ENCODE measurements at regions not wholly inside any gene's neighbourhood (a gene's known extent, or its start where the extent isn't known, plus 50 kb on each side); places are given as distances from the start of the nearest gene placed in this dataset.
A peak's percentile ranks its signal among the peaks of the same experiment; 100 is the strongest.
"Not testable (repeated sequence)": the region's sequence is repeated elsewhere in the genome, so short reads cannot be mapped to it uniquely, and the experiment has no call there.

- DNase-seq (ENCODE audit: low read depth) = no peak
Measured at GRCh38 chr1:198977909-198978308, 339.1 kb downstream of the PTPRC start.

- DNase-seq (ENCODE audit: low read depth) = no peak
Measured at GRCh38 chr1:198978523-198978922, 339.7 kb downstream of the PTPRC start.

GRCh38 chr1:198986036-198986435 lies 347.2 kb downstream of the PTPRC start:
- no peak for DNase-seq (ENCODE audit: low read depth)

- DNase-seq (ENCODE audit: low read depth) = no peak
Measured at GRCh38 chr1:198986442-198986841, 347.6 kb downstream of the PTPRC start.

GRCh38 chr1:199002661-199003060 lies 363.8 kb downstream of the PTPRC start:
- no peak for DNase-seq (ENCODE audit: low read depth)

- no peak for DNase-seq (ENCODE audit: low read depth)
Measured at GRCh38 chr1:199007423-199007822, 368.6 kb downstream of the PTPRC start.

GRCh38 chr1:199009447-199009846 lies 370.6 kb downstream of the PTPRC start:
- DNase-seq (ENCODE audit: low read depth) = no peak

- DNase-seq (ENCODE audit: low read depth) = no peak
Measured at GRCh38 chr1:199010492-199010891, 371.7 kb downstream of the PTPRC start.

GRCh38 chr1:199010933-199011332 lies 372.1 kb downstream of the PTPRC start:
- DNase-seq (ENCODE audit: low read depth) = no peak

GRCh38 chr1:199015799-199016198 lies 377.0 kb downstream of the PTPRC start:
- no peak for DNase-seq (ENCODE audit: low read depth)

GRCh38 chr1:199018471-199019135 lies 379.8 kb downstream of the PTPRC start:
- no peak for DNase-seq (ENCODE audit: low read depth)

- DNase-seq (ENCODE audit: low read depth) = no peak
Measured at GRCh38 chr1:199020051-199020450, 381.2 kb downstream of the PTPRC start.

- DNase-seq (ENCODE audit: low read depth) = no peak
Measured at GRCh38 chr1:199020904-199021303, 382.1 kb downstream of the PTPRC start.

- peak; percentile 17 for DNase-seq (ENCODE audit: low read depth)
Measured at GRCh38 chr1:199029401-199029800, 390.6 kb downstream of the PTPRC start.

- DNase-seq (ENCODE audit: low read depth) = no peak
Measured at GRCh38 chr1:199029855-199030254, 391.0 kb downstream of the PTPRC start.

GRCh38 chr1:199030541-199030940 lies 391.7 kb downstream of the PTPRC start:
- not testable (repeated sequence) for DNase-seq (ENCODE audit: low read depth)

GRCh38 chr1:199031170-199031569 lies 392.3 kb downstream of the PTPRC start:
- not testable (repeated sequence) for DNase-seq (ENCODE audit: low read depth)

- not testable (repeated sequence) for DNase-seq (ENCODE audit: low read depth)
Measured at GRCh38 chr1:199032479-199032878, 393.6 kb downstream of the PTPRC start.

- no peak for DNase-seq (ENCODE audit: low read depth)
Measured at GRCh38 chr1:199033661-199034060, 394.8 kb downstream of the PTPRC start.

GRCh38 chr1:199038156-199038555 lies 399.3 kb downstream of the PTPRC start:
- DNase-seq (ENCODE audit: low read depth) = no peak

- DNase-seq (ENCODE audit: low read depth) = no peak
Measured at GRCh38 chr1:199040076-199040905, 401.5 kb downstream of the PTPRC start.

GRCh38 chr1:199041173-199041914 lies 402.5 kb downstream of the PTPRC start:
- DNase-seq (ENCODE audit: low read depth) = no peak

- no peak for DNase-seq (ENCODE audit: low read depth)
Measured at GRCh38 chr1:199042193-199042592, 403.4 kb downstream of the PTPRC start.

Measured in HS-27A (cell line).